Adrenal gland (tissue), 9 donors: ENCODE measurements at regions not wholly inside any gene's neighbourhood (a gene's known extent, or its start where the extent isn't known, plus 50 kb on each side); places are given as distances from the start of the nearest gene placed in this dataset.
A peak's percentile ranks its signal among the peaks of the same experiment; 100 is the strongest.

Experiments used
- DNase-seq, 7 donors: peaks; one replicate each; pipeline ENCODE4 v3.0.0-alpha.2; 2019 to 2020
- H3K27ac ChIP-seq, 5 donors: fragments of 200-600 bp; sonication (generic) in 4 of 5; 1 replicate in 3 of 5; 2 replicates in 2 of 5; pipeline versions ENCODE4 v1.5.1 to v1.8.0; 2016 to 2020; ENCODE audit warnings: mild to moderate bottlenecking in 1 of 5
- H3K27me3 ChIP-seq: fragments of 200-600 bp; 2 replicates; pipeline ENCODE4 v1.8.0; 2021
- H3K36me3 ChIP-seq, 2 donors: fragments of 200-600 bp; replicated peaks in 1 of 2; 1 replicate in 1 of 2; 2 replicates in 1 of 2; pipeline versions ENCODE4 v1.5.1 to v1.8.0; 2018 to 2022
- H3K4me1 ChIP-seq, 2 donors: fragments of 200-600 bp; replicated peaks in 1 of 2; 1 replicate in 1 of 2; 2 replicates in 1 of 2; pipeline versions ENCODE4 v1.5.1 to v1.8.0; 2018 to 2021
- H3K4me3 ChIP-seq, 4 donors: fragments of 200-600 bp; sonication (generic) in 3 of 4; one replicate each; pipeline ENCODE4 v1.5.1; 2016 to 2018
- H3K9me3 ChIP-seq, 3 donors: fragments of 200-600 bp; sonication (generic) in 1 of 3; replicated peaks in 1 of 3; 1 replicate in 2 of 3; 2 replicates in 1 of 3; pipeline versions ENCODE4 v1.5.1 to v1.8.0; 2016 to 2021
- CTCF ChIP-seq, 6 experiments: fragments of 450-650 bp in 4 of 6; fragments of 200-600 bp in 2 of 6; sonication (generic) in 1 of 6; IDR thresholded peaks; 1 replicate in 5 of 6; 2 replicates in 1 of 6; pipeline versions ENCODE4 v1.5.1 to v1.8.0; 2016 to 2021; ENCODE audit warnings: antibody characterized with exemption in 6 of 6, mild to moderate bottlenecking in 2 of 6, moderate library complexity in 1 of 6
- POLR2A ChIP-seq, 2 donors: fragments of 450-650 bp; IDR thresholded peaks; one replicate each; pipeline ENCODE4 v1.6.1; 2017; ENCODE audit warnings: antibody characterized with exemption in 2 of 2, mild to moderate bottlenecking in 2 of 2, moderate library complexity in 1 of 2
- WGBS, 4 donors: extraction: QIAGEN DNeasy Blood & Tissue Kit in 2 of 4; methylation state at CpG; one replicate each; pipeline versions ENCODE4 v1.1.5 to v1.1.7; 2013 to 2017; 5-methylcytosine and 5-hydroxymethylcytosine counted together
- intact Hi-C, 2 donors: fragments of 100-400 bp; cut with DNase I; formaldehyde crosslinking; loops; one replicate each; pipeline versions ENCODE4 v1.14.1 to v1.15.0; 2022 to 2023
- donor health status: healthy with polysubstance abuse.
- donor health status: Bipolar disorder and iron deficiency.
- donor health status: DM: yes; HTN: yes; CAD: no.
- donor health status: DM: no; HTN: no; CAD: no.
- donor health status: DM: no; HTN: no; CAD: no.

GRCh38 chr17:6304894-6305612 is 129.9 kb downstream of the AIPL1 start:
- no peak for TF ChIP-seq POLR2A (IDR thresholded peaks at IDR 0.05)
- no peak for TF ChIP-seq CTCF (IDR thresholded peaks at IDR 0.05)
- WGBS, 4 donors, result 34 to 73% (median 54%) methylated on average over 3 of the region's 3 CpGs
- intact Hi-C loops, result no loop called here
- H3K27me3 ChIP-seq, result no peaks in the 10 kb centered on the region
- no peak overlapping the region for H3K27ac ChIP-seq
- no peaks in the 10 kb centered on the region for H3K9me3 ChIP-seq
- H3K4me1 ChIP-seq, result no peaks in the 10 kb centered on the region
- no peak overlapping the region for H3K4me3 ChIP-seq
- no peak for DNase-seq
- H3K36me3 ChIP-seq, result no peaks in the 10 kb centered on the region

GRCh38 chr17:6303664-6304063 is 131.3 kb downstream of the AIPL1 start:
- H3K4me1 ChIP-seq, result no peaks in the 10 kb centered on the region
- 3 to 15% (median 5%) methylated on average over 5 of the region's 5 CpGs for WGBS, 4 donors
- peak in 5 of 7 donors; percentile 15 to 31 (median 20) for DNase-seq
- no peak overlapping the region for H3K27ac ChIP-seq
- H3K27me3 ChIP-seq, result no peaks in the 10 kb centered on the region
- TF ChIP-seq CTCF (IDR thresholded peaks at IDR 0.05) (no peak), POLR2A (IDR thresholded peaks at IDR 0.05) (no peak)
- no peak overlapping the region for H3K4me3 ChIP-seq
- intact Hi-C loops, result no loop called here
- H3K9me3 ChIP-seq, result no peaks in the 10 kb centered on the region
- no peaks in the 10 kb centered on the region for H3K36me3 ChIP-seq

GRCh38 chr17:6299275-6299674 is 135.6 kb downstream of the AIPL1 start:
- intact Hi-C loops, result no loop called here
- Histone ChIP-seq H3K27ac (no peak overlapping the region), H3K4me3 (no peak overlapping the region), H3K9me3 (no peaks in the 10 kb centered on the region), H3K4me1 (no peaks in the 10 kb centered on the region), H3K36me3 (no peaks in the 10 kb centered on the region), H3K27me3 (no peaks in the 10 kb centered on the region)
- DNase-seq, result no peak
- 76 to 86% (median 78%) methylated on average over 6 of the region's 6 CpGs for WGBS, 4 donors
- TF ChIP-seq CTCF (IDR thresholded peaks at IDR 0.05), result no peak
- no peak for TF ChIP-seq POLR2A (IDR thresholded peaks at IDR 0.05)

DNA sequence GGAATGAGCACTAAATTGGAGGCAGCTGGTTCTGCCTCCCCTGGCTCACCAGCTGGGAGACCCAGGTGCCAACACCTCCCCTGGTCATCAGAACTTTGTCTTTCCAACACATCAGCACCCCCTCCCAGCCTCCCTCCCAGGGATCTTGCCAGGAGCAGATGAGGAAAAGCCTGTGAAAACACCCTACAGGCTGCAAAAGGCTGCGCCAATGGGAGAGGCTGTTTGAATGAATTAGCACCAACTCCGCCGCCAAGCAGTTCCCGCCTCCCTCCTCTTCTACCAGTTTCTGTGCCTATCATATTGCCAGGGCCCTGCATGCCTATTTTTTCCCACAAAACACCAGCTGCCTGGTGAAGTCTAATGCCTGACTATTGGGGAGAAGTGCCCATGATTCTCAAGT is 137.0 kb downstream of the AIPL1 start:
- Histone ChIP-seq H3K4me3 (no peak overlapping the region), H3K36me3 (no peaks in the 10 kb centered on the region), H3K27me3 (no peaks in the 10 kb centered on the region), H3K4me1 (no peaks in the 10 kb centered on the region), H3K9me3 (no peaks in the 10 kb centered on the region), H3K27ac (no peak overlapping the region)
- intact Hi-C loops, result no loop called here
- no peak for DNase-seq
- TF ChIP-seq POLR2A (IDR thresholded peaks at IDR 0.05) (no peak), CTCF (IDR thresholded peaks at IDR 0.05) (no peak)
- 73 to 81% (median 77%) methylated on average over 4 of the region's 4 CpGs for WGBS, 4 donors
